Head of caudate nucleus (tissue), 42 donors: ENCODE measurements at regions not wholly inside any gene's neighbourhood (a gene's known extent, or its start where the extent isn't known, plus 50 kb on each side); places are given as distances from the start of the nearest gene placed in this dataset.
A peak's percentile ranks its signal among the peaks of the same experiment; 100 is the strongest.

Source experiments
- DNase-seq, 42 donors: peaks; one replicate each; pipeline versions ENCODE4 v3.0.0 to v3.0.0-alpha.2; 2020 to 2021; ENCODE audit warnings: mixed read lengths in 7 of 42
- intact Hi-C: fragments of 100-400 bp; cut with DNase I; formaldehyde crosslinking; loops from one replicate; pipeline ENCODE4 v1.15.0; 2022

- intact Hi-C loops: no loop called here
- peak in 6 of 42 donors; percentile 11 to 54 (median 26) for DNase-seq
These were observed 73.8 kb upstream of the KCNG1 start for GRCh38 chr20:51096582-51097267.

- intact Hi-C loops: no loop called here
- peak in 16 of 42 donors; percentile 6 to 69 (median 44) for DNase-seq
These were observed 73.0 kb upstream of the KCNG1 start for GRCh38 chr20:51095633-51096521.

- no peak for DNase-seq
- intact Hi-C loops: no loop called here
These were observed 71.3 kb upstream of the KCNG1 start for GRCh38 chr20:51094221-51094620.

- intact Hi-C loops: no loop called here
- no peak for DNase-seq
These were observed 70.4 kb upstream of the KCNG1 start for GRCh38 chr20:51093240-51093763.

- intact Hi-C loops: no loop called here
These were observed 69.4 kb upstream of the KCNG1 start for GRCh38 chr20:51092338-51092737.

GRCh38 chr20:51091406-51092195 is 68.7 kb upstream of the KCNG1 start:
- intact Hi-C loops: no loop called here
- DNase-seq: peak in 5 of 42 donors; percentile 7 to 23 (median 11)

More at GRCh38 chr20:51092338-51092737, 69.4 kb upstream of the KCNG1 start:
- no peak for DNase-seq

GRCh38 chr20:51089840-51090239 is 66.9 kb upstream of the KCNG1 start:
- DNase-seq: no peak
- intact Hi-C loops: no loop called here

- peak in 28 of 42 donors; percentile 12 to 78 (median 34) for DNase-seq
- intact Hi-C loops: no loop called here
These were observed 66.4 kb upstream of the KCNG1 start for GRCh38 chr20:51089272-51089781.

- intact Hi-C loops: no loop called here
- DNase-seq: no peak
These were observed 64.4 kb upstream of the KCNG1 start for GRCh38 chr20:51087266-51087665.

- intact Hi-C loops: no loop called here
- DNase-seq: no peak
These were observed 62.9 kb upstream of the KCNG1 start for GRCh38 chr20:51085769-51086168.

- intact Hi-C loops: no loop called here
- DNase-seq: no peak
These were observed 61.9 kb upstream of the KCNG1 start for GRCh38 chr20:51084593-51085377.

GRCh38 chr20:51083447-51083846 is 60.5 kb upstream of the KCNG1 start:
- intact Hi-C loops: no loop called here
- no peak for DNase-seq

- intact Hi-C loops: no loop called here
These were observed 60.1 kb upstream of the KCNG1 start for GRCh38 chr20:51082988-51083387.

GRCh38 chr20:51080516-51080915 is 57.6 kb upstream of the KCNG1 start:
- no peak for DNase-seq
- intact Hi-C loops: no loop called here

More at GRCh38 chr20:51082988-51083387, 60.1 kb upstream of the KCNG1 start:
- no peak for DNase-seq

- DNase-seq: no peak
- intact Hi-C loops: no loop called here
These were observed 56.6 kb upstream of the KCNG1 start for GRCh38 chr20:51079488-51079887.

- peak in 9 of 42 donors; percentile 9 to 66 (median 32) for DNase-seq
- intact Hi-C loops: no loop called here
These were observed 54.8 kb upstream of the KCNG1 start for GRCh38 chr20:51077686-51078060.

GRCh38 chr20:51076786-51077685 is 54.1 kb upstream of the KCNG1 start:
- DNase-seq: no peak
- intact Hi-C loops: no loop called here
